Muscle of back (tissue), 3 donors: ENCODE measurements at regions not wholly inside any gene's neighbourhood (a gene's known extent, or its start where the extent isn't known, plus 50 kb on each side); places are given as distances from the start of the nearest gene placed in this dataset.
"Not testable (repeated sequence)": the region's sequence is repeated elsewhere in the genome, so short reads cannot be mapped to it uniquely, and the experiment has no call there.

Experiments
- DNase-seq, 3 donors: peaks; one replicate each; pipeline versions ENCODE4 v3.0.0 to v3.0.0-alpha.2; 2013

- no peak for DNase-seq
These were observed 248.8 kb upstream of the NEBL start for GRCh38 chr10:21145751-21146435.

- DNase-seq, result no peak
These were observed 246.9 kb upstream of the NEBL start for GRCh38 chr10:21144047-21144446.

GRCh38 chr10:21141946-21142492, 244.9 kb upstream of the NEBL start:
- DNase-seq, result no peak

DNA sequence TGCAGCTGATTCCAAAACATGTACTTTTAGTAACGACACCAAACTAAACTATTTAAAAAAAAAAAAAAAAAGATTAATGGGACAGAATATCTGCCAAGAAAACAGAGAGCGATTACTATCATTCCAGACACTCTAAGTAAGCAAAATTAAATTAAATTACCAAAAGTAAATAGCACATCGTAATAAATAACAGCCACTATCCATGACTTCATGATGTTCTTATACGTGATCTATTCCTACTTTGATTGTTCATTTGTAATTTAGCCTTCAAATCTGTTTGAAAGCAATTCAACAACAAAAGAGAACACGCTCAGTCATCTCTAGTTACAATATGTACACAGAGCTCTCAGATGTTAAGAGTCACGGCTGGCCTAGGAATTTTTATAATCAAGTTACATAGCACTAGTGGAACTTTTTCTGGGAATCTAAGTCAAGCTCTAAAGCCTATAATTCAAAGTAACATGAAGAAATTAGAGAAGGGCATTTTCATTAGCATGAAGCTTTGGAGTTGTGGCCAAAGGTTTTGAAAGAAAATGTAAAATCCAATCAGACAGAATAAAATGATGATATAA, 241.7 kb upstream of the NEBL start:
- peak in 2 of 3 donors; percentile 7 to 47 for DNase-seq

GRCh38 chr10:21135023-21135931, 238.2 kb upstream of the NEBL start:
- DNase-seq, result peak; percentile 23 to 89 (median 61)

DNA sequence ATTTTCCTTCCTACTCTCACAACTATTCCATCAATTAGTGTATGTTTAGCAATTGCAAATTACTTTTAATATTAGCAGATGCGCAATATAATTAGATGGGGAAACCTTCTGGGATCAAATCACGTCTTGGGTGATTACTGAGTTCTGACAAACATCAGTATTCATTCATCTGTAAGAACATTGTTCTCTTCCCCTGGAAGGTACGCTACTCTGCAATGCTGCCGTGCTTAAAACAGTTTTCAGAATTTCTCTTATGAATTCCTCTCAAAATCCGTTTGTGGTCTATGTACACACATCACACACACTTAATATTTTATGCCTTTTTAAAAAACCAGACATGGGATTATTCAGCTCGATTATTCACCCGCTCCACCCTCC, 237.5 kb upstream of the NEBL start:
- no peak for DNase-seq

DNA sequence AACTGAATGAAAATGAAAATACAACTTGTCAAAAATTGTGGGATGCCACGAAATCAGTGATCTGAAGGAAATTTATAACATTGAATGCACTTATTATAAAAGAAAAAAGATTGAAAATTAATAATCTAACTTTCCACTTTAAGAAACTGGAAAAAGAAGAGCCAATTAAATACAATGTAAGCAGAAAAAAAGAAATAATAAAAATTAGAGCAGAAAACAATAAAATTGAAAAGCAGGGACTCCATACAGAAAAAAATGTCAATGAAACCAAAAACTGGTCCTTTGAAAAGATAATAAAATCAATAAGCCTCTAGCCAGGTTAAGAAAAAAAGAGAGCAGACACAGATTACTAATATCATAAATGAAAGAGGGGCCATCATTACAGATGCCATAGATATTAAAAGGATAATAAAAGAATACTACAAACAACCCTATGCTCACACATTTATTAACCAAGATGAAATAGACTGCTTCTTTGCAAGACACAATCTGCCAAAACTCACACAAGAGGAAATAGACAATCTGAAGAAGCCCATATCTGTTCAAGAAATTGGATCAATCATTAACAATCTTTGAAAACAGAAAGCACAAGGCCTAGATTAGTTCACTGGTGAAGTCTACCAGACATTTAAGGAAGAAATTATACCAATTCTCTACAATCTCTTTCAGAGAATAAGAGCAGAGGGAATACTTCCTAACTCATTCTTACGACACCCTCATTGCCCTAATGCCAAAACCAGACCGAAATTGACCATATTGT, 233.8 kb upstream of the NEBL start:
- no peak for DNase-seq

DNA sequence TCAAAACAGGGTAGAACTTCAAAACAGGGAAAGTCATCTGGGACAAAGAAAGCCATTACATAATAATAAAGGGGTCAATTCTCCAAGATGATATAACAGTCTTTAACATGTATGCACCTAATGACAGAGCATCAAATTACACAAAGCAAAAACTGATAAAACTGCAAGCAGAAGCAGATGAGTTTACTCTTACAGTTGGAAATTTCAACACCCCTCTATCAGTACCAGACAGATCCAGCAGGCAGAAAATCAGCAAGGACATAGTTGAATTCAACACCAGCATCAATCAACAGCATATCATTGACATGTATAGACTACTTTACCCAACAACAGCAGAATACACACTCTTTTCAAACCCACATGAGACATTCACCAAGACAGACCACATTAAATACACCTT, 233.0 kb upstream of the NEBL start:
- no peak for DNase-seq

- DNase-seq, result peak in 1 of 3 donors; percentile 16
These were observed 228.5 kb upstream of the NEBL start for GRCh38 chr10:21125471-21126228.

DNA sequence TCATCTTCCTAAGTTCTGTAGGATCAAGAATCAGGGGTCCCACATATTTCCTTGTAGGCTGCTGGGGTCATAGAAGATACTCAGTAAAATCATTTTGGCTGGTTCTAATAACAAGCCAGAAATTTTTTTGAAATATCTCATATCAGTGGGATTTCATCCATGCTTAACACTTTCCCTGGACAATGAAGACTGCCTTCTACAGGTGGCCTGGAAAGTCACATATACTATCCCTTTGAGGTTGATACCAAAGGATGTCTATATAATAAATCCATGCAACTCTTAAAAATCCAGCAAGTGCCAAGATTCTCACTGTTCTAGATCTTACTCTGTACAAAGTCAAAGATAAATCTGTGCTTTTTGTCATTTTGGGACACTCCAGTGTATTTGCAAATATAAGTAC, 225.8 kb upstream of the NEBL start:
- DNase-seq, result no peak

DNA sequence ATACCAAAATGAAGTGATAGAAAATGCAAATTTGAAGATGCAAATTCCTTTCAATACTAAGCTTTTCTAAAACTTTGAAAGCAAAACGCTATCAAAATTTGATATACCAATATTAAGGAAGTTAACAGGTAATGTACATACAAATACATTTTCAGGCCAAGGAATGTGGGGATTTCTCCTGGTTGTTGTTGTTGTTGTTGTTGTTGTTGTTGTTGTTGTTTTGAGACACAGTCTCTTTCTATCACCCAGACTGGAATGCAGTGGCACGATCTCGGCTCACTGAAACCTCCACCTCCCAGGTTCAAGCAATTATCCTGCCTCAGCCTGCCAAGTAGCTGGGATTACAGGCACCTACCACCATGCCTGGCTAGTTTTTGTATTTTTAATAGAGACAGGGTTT, 224.7 kb upstream of the NEBL start:
- not testable (repeated sequence) for DNase-seq

DNA sequence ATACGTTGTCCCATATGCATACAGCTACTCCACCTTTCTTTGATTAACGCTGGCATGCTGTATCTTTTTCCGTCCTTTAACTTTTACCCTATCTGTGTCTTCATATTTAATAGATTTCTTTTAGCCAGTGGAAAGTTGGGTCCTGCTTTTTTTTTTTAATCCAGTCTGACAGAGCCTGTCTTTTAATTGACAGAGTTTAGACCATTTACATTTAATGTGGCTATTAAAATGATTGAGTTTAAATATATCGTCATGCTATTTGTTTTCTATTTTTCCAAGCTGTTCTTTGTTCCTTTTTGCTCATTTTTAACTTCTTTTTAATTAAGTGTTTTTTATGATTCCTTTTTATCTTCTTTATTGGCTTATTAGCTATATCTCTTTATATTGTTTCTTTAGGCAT, 217.6 kb upstream of the NEBL start:
- DNase-seq, result no peak

GRCh38 chr10:21110358-21110757, 213.2 kb upstream of the NEBL start:
- DNase-seq, result no peak

DNA sequence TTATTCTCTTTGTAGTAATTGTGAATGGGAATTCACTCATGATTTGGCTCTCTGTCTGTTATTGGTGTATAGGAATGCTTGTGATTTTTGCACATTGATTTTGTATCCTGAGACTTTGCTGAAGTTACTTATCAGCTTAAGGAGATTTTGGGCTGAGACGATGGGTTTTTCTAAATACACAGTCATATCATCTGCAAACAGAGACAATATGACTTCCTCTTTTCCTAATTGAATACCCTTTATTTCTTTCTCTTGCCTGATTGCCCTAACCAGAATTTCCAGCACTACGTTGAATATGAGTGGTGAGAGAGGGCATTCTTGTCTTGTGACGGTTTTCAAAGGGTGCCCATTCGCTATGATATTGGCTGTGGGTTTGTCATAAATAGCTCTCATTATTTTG, 209.8 kb upstream of the NEBL start:
- DNase-seq, result not testable (repeated sequence)

DNA sequence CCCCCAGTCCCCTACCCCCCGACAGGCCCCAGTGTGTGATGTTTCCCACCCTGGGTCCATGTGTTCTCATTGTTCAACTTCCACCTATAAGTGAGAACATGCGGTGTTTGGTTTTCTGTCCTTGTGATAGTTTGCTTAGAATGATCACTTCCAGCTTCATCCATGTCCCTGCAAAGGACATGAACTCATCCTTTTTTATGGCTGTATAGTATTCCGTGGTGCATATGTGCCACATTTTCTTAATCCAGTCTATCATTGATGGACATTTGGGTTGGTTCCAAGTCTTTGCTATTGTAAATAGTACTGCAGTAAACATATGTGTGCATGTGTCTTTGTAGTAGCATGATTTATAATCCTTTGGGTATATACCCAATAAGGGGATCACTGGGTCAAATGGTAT, 208.2 kb upstream of the NEBL start:
- DNase-seq, result not testable (repeated sequence)

DNA sequence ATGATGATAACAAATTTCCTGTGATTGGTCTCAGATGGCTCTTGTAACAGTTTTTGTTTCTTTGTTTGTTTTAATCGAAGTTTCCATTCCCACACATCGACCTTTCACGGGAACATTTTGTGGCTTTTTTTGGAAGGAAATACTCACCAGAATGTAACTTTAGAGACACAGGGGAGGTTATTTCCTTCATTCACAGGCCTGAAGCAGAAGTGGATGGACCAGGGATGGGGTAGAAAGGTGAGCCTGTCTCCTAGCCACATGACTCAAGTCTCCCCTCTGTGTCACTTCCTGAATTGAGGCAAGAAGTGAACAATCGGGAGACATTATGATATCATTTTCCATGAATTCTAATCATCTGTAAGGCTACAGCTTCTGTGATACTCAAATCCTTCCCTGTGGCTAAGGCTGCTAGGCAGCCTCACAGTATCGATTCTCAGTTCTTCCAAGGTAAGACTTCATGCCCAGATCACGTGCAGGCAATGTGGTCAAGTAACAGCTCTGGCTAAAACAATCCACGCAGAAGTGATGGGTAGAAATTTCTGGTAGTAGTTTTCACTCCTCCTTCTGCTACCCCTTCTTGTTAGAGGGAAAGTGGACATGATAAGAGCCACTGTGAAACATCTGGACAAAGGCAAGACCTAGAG, 203.9 kb upstream of the NEBL start:
- peak in 1 of 3 donors; percentile 49 for DNase-seq

GRCh38 chr10:21100190-21100589, 203.1 kb upstream of the NEBL start:
- DNase-seq, result peak in 1 of 3 donors; percentile 37

- no peak for DNase-seq
These were observed 202.4 kb upstream of the NEBL start for GRCh38 chr10:21099291-21100062.

DNA sequence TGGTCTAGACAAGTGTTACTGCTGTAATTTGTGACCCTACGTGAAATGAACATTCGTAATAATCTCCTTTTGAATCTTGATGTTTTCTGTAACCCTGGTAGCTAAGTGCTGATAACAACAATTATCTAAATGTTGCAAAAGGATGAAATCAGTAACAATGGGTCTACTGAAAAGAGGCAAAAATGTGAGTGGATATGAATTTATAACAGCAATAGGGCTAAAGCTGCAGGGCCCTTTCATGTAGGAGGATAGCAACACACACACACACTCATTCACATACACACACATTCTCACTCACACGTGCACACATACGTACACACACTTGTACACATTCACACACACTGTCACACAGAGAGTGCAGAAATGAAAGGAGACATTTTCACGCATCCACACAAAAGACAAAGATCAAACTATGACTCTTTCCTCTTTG, 200.8 kb upstream of the NEBL start:
- no peak for DNase-seq
